ENCODE measurements at regions not wholly inside any gene's neighbourhood (a gene's known extent, or its start where the extent isn't known, plus 50 kb on each side); places are given as distances from the start of the nearest gene placed in this dataset.

DNA sequence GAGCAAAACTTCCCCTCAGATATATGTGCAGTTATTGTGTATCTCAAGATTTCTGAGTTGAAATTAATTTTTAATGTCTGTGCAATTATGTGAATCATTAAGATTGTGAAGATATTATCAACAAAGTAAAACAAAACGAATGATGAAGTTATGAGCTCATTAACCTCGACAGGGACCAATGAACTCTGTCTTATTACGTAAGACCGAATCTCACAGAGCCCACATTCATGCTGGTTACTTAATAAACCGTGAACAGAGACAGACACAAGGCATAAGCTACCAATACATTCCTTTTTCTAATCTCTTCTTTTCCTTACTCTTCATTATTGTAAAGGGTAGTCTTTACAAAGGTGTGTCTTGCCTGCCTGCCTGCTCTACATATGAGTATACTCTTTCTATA, 568.7 kb downstream of the RPS29 start:
- no peak for DNase-seq (ENCODE audit: low read depth, low spot score)

DNA sequence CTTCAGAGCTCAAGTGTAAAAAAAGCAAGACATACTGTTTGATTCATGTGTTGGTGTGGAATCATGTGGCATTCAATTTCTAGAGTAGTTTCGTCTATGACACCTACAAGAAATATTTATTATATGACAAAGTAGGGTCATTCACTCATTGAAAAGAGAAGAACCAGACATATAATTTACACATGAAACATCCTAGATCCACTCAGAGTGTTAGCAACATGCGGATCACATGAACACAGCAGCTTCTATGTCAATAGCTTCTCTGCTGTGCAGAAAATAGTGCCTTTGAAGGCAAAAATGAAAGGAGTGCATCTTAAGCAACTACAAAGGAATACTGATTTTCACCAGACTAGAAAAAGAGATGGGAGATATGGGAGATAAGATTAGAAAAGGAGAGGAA, 569.8 kb downstream of the RPS29 start:
- DNase-seq (ENCODE audit: low read depth, low spot score), result no peak

DNA sequence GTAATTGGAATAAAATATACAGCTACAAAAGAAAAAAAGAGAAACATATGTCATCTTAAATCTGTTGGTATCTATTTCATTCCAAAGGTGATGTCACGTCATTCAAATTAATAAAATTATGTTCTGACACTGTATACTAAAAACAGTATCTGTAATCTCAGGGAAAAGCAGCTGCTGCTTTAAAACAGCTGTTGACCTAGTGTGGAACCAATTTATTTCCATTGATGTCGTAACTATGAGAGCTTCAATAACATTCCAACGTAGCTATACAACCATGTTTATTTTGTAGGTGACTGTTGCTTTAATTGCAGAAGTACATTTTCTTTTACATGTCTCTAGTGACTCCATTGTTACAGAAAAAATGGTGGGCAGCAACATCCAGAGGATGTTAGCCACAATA, 571.7 kb downstream of the RPS29 start:
- DNase-seq (ENCODE audit: low read depth, low spot score), result no peak

DNA sequence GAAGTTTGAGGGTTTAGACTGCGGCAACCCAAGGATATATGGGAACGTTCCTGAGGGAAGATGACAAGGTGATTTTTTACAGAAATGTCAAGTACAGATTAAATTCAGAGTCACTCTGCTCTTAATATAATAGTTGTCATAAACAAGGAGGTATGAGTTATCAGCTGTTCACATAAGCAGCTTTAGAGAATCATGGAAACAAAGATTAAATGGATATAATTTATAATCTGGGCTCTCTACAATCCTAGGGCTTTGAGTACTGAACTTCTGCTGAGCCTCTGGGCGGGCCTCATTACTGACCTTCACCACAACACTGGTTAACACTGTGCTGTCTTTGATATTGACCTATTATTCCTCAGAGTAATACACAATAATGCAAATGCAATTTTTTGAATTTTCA, 577.8 kb downstream of the RPS29 start:
- no peak for DNase-seq (ENCODE audit: low read depth, low spot score)

DNA sequence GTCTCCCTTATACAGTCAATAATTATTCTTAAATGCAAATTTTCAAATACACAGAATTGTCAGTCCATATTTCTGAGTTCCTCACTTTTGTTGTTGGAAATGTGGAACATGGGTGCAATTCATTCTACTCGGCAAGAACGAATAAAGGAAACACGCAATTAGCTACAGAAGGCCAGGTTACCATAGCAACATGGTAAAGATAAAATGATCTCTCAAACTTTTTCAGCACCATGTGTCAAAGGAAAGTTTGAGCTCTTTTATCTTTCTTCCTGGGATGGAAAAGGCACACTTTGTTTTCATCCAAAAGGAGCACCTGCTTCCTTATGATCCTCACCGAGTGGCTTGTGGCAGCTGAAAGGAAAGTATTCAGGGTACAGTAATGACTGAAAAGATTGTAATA, 595.0 kb downstream of the RPS29 start:
- no peak for DNase-seq (ENCODE audit: low read depth, low spot score)

DNA sequence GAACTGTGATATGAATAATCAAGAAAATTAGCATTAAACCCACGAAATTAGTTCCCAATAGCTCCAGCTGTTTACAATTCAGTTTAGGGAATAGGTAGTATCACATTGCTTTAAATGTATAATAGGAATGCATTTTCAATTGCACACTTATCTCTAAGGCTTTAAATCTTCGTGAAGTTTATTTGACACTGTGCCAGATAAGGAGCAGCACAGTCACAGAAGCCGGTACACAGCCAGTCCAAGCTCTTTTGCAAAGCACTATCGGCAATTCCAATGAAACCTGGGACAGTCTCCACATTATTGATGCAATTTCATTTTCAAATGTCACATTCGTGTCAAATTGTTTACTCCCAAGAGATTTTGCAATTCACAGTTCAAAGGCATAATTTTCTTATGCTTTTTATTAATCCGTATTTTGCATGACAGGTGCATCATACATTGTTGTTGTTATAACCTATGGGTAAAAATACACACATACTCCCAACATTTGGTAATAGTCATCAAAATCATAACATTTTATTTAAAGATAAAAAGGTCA, 602.8 kb downstream of the RPS29 start:
- DNase-seq (ENCODE audit: low read depth, low spot score), result no peak

DNA sequence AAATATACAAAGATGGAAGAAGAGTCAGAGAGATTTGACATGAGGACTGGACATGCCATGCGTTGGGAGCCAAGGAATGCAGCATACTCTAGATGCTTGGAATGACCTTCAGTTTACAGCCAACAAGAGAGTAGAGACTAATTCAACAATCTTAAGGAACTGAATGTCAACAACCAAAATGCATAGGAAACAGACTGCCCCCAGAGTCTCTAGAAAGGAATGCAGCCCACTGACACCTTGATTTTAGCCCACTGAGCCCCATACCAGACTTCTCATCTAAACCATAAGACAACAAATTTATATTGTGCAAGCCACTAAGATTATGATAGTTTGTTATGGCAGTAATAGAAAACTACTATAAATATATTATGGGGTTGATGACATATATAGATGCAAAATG, 611.2 kb downstream of the RPS29 start:
- no peak for DNase-seq (ENCODE audit: low read depth, low spot score)

DNA sequence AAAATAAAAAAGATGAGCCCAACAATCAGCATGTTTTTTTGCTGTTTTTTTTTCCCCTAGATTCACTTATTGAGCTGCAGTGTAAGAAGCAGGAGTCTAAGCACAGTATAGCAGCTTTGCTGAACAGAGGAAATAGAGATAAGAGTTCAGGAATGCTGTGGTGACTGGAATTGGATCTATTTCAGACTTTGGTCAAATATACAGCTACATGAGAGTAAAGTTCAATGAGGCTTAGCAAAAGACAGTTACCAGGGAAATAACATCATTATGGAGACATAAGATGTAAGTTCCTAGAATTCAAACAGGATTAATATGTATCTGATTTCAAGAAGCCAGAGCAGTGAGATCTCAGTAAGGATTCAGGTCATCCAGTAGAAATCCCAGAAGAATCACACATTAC, 613.0 kb downstream of the RPS29 start:
- no peak for DNase-seq (ENCODE audit: low read depth, low spot score)

DNA sequence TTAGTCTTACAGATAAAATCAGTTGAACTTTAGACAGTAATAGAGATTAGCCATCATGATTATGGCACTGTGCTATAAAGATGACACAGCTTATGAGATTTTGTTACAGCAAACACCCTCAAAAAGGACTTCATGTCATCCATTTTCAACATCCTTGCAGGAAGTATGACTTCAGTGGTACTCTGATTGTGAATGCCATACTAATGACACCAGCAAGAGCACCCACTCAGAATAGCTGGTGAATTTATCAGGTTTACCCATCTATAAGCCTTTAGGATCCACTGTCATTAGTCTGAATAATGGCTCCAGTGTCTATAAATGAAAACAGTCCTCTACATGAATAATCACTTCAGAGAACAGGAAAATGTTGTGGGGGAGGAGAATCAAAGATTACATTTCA, 615.2 kb downstream of the RPS29 start:
- no peak for DNase-seq (ENCODE audit: low read depth, low spot score)

DNA sequence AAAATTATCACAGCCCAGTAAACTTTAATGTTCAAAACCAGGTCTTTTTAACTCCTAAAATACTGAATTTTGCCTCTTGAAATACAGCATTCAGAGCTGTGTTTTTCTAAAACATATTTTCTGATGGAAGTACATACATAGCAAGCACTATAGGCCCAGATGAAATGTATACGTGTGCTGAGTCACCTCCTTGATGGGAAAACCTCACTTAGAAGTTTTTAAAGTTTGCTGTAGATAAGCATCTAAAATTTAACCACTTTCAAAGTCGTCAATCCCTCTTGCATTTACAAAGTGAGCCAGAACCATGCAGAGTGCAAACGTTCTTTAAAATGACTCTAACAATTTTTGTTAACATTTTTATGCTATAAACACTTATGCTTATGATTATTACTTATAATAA, 618.8 kb downstream of the RPS29 start:
- no peak for DNase-seq (ENCODE audit: low read depth, low spot score)

DNA sequence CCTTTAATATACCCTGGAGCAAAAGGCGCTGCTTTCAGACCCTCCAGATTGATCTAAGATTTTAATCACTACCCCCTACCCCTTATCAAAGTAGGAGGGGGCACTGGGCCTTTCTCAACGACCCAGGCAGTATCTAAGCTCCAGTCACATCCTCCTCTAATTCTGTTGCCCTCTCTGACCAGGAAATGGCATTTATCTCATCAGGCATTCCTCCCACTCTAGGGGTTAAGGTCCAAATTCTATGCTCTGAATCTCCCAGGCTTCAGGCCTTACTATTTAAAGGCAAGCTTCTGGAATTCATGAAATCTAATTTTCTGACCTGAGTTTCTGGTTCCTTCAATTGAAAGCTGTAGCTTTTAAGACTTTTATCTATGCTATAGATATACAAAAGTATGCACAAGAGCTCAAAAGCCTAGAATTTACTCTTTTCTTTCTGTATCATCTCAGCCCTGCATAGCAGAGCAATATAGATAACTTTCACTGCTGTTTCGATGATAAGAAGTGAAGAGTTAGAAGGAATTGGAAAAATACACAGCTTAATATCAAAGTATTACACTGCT, 622.9 kb downstream of the RPS29 start:
- DNase-seq (ENCODE audit: low read depth, low spot score), result no peak

DNA sequence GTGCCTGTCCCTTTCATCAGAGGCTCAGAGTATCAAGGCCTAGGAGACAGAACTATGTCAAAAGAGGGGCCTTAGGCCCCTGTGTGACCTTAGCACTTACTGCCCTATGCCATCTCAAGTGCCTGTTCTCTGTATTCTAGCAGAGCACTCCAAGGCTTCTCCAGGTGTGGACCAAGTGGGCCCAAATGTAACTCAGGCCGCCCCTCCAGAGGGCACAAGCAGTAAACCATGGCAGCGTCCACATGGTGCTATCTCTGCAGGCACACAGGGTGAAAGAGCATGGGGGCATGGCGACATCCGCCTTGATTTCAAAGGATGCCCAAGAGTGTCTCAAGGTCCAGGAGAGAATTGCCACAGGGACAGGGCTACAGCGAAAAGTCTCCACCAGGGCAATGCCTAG, 628.7 kb downstream of the RPS29 start:
- DNase-seq (ENCODE audit: low read depth, low spot score), result no peak

DNA sequence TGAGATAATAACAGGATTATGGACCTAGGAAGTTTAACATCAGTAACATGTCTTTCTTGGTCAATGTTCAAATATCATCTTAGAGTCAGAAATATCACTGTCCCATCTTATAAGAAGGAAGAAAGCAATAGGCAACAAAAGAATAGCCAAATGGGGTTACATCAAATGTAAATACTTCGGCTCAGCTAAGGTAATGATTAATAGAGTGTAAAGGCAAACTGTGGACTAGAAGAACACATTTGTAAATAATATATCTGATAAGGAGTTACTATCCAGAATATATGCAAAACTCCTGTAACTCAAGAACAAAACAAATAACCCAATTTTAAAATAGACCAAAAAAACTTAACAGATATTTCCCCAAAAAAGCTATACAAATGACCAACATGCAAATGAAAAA, 630.3 kb downstream of the RPS29 start:
- DNase-seq (ENCODE audit: low read depth, low spot score), result no peak

DNA sequence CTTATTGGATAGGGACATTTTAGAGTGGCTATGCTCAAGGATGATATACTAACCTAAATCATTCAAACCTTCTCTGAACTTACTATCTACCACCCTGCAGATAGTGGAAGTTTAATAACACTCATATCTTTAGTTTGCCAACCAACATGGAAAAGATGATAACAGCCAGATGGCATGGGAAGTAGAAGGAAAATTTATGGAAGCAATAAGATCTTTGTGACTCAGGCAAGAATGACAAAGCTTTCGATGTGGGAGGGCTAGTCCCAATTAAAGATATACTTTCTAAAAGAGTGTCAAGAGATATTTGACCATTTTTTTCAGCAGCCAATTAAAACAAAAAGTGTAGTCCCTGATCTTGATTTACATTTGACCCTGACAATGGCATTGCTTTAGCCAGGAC, 631.7 kb downstream of the RPS29 start:
- DNase-seq (ENCODE audit: low read depth, low spot score), result no peak

DNA sequence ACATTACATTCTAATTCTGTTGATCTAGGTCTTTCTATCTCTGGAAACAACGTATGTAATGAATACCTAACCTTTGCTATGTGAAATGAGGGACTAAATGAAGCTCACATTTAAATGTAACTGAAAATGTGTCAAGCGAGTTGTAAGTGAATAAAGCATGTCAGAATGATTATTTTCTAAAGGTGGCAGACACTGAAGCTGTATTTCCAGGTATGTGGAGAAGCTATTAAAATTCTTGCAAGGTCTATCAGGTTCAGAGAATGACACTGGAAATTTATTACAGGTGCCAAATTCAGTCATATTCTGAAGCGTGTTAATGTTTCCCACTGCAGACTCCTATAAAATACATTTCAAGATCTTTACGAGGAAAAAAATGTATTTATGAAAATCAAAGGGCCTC, 641.4 kb downstream of the RPS29 start:
- no peak for DNase-seq (ENCODE audit: low read depth, low spot score)

DNA sequence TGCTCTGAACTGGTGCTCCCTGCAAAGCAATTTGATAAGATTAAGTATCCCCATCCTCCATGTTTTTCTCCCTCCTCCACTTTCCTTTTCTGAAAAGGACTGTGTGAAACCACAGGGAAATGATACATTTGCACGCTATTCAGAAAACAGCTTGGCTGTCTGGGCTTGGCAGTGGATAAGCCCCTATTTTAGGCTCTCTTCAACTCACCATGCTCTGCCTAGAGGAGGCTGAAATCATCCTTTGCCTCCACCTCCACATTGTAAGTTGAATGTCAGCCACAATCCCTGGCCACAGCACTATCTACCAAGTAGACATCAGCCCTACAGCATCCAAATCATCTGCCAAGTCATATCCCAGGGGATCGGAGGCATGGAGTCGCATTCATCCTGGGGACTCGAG, 642.3 kb downstream of the RPS29 start:
- DNase-seq (ENCODE audit: low read depth, low spot score), result no peak

DNA sequence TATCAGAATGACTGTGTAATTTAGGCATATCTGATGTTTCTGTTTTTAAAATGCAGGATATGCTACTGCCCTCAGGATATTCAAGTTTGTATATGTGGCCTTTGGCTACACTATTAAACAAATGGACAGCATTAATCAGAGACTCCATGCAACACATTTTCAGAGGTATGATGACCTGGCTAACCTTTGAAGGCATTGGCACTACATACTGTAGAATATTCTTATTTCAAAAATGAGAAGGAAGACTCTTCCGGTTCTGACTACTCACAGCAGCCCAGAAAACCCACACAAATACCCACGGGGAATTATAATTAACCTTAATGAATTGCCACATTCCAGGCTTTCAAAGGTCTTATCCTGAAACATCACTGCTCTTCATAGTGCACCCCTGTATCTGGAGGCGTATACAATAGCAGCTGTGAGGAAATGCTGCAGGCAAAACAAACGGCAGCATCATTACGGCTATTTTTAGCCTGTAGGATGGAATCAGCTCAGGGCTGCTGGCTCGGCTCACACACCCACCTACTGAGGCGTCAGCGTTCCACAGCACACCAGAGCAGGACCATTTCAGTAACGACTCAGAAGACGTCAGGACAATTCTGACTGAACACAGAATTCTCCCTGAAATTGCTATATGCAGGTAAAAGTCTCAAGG, 648.5 kb downstream of the RPS29 start:
- DNase-seq (ENCODE audit: low read depth, low spot score), result no peak

DNA sequence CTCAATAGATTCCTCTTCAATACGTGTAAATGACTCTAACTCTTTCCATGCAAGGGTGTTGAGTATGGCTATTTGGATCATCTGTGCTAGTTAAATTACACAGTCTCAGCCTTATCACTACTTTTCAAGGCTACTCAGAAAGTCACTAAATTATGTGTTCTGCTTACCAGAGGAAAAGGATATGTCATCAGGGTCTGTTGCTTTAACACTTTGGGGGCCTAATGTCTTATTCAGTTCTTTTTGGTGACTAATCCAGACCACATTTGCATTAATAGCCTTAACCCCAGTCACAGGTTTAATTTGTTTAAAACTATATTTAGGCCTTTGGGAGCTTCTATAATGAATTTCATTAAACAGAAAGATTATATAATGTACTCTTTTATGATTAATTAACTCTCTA, 649.3 kb downstream of the RPS29 start:
- no peak for DNase-seq (ENCODE audit: low read depth, low spot score)

DNA sequence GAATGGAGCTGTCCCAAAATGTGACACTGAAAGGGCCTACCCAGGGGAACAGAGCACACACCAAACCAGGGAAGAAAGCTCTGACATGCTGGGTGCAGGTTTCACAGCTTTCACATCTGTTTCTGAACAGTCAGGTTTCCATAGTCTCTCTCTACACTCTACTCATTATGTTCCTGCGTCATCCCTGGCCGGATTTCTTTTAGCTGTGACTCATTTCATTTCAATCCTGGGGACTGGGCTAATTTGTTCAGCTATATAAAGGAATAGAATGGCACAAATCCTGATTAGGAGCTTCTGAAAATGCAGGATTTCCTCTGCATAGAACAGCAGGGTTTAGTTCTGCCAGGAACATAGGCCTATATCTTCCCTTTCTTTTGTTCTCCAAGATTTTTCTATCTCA, 649.8 kb downstream of the RPS29 start:
- no peak for DNase-seq (ENCODE audit: low read depth, low spot score)

DNA sequence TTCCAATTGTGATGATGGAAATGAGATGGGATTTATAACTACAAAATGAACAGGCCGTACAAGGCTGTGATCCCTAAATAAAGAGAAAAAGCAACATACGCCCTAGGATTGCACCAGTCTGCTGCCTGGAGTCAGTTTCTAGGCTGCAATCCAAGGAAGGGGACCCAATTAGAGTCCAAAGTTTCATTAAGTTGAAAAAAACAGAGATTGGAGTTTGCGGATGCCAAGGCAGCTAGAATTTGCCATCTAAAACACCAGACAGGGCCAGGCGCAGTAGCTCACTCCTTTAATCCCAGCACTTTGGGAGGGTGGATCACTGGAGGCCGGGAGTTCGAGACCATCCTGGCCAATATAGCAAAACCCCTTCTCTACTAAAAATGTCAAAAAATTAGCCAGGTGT, 661.0 kb downstream of the RPS29 start:
- no peak for DNase-seq (ENCODE audit: low read depth, low spot score)

DNA sequence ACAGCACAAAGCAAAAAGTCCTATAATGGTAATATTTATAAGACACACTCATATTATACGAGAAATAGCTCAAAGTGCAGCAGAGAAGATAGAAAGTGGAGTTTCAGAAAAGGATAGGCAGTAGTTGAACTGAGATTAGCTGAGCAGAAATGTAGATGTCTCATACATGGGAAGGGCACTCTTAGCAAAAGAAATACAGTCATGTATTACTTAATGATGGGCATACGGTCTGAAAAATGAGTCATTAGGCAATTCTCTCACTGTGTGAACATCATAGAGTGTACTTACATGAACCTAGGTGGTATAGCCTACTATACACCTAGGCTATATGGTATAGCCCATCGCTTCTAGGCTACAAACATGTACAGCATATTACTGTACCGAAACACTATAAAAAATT, 671.3 kb downstream of the RPS29 start:
- no peak for DNase-seq (ENCODE audit: low read depth, low spot score)

DNA sequence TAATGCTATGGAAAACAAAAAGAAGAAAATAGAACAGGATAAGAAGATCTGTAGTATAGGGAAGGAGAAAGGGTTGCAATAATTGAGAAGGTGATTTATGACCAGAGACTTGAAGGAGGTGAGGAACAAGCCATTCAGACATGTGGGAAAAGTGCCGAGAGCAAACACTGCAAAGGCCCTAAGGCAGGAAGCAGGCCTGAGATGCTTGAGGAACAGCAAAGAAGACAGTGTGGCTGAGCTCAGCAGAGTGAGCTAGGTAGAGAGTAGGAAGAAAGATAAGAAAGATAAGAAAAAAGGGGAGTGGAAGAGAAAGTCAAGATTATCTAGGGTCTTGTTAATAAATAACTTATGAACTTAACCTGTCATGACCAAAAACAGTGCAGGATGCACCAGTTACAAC, 671.8 kb downstream of the RPS29 start:
- no peak for DNase-seq (ENCODE audit: low read depth, low spot score)

DNA sequence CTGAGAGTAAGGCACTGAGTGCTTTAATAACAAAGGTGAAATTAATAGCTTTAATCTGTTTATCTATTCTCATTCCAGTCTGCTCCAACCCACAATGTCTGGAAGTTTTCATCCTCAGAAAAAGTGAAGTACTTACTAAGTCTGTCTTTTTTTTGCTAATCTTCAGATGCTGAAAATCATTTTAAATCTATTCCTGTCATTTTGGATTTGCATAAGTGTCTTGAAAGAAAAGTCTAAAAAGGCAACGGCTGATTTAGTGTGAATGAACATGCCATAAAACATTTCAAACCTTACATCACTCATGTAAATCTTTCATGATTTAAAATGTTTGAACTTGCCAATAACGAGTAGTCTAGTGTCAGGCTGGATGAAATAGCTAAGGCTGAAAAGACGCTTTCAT, 685.6 kb downstream of the RPS29 start:
- no peak for DNase-seq (ENCODE audit: low read depth, low spot score)

DNA sequence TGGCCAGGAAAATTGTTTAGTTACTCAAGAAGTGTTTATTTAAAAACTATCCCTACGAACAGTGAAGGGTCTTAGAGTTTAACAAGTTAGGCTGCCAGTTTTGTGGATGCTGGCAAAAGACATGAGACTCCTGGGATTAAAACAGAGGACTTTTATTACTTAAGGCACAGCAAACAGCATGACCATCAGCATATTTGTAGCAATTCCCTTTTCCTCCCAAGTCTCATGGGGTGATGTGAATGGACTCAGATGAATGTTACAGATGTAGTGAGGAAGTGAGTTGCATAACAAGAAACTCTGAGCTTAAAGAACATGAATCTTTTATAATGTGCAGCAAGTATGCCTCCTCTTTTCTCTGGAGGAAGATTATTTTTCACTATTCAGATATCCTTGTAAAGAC, 695.8 kb downstream of the RPS29 start:
- DNase-seq (ENCODE audit: low read depth, low spot score), result no peak

Data from brain pericyte (primary cell).